ENCODE measurements at regions not wholly inside any gene's neighbourhood (a gene's known extent, or its start where the extent isn't known, plus 50 kb on each side); places are given as distances from the start of the nearest gene placed in this dataset.

GRCh38 chr3:127041933-127042332, 59.0 kb downstream of the PLXNA1 start:
- no peak for TF ChIP-seq GATA3 (IDR thresholded peaks at IDR 0.05; ENCODE audit: low read depth, low read length)
- no peak for TF ChIP-seq GATA2 (IDR thresholded peaks at IDR 0.05; ENCODE audit: low read depth, low read length)

GRCh38 chr3:127042634-127043033, 59.7 kb downstream of the PLXNA1 start:
- no peak for TF ChIP-seq GATA3 (IDR thresholded peaks at IDR 0.05; ENCODE audit: low read depth, low read length)
- no peak for TF ChIP-seq GATA2 (IDR thresholded peaks at IDR 0.05; ENCODE audit: low read depth, low read length)

GRCh38 chr3:127043041-127043641, 60.2 kb downstream of the PLXNA1 start:
- TF ChIP-seq GATA2 (IDR thresholded peaks at IDR 0.05; ENCODE audit: low read depth, low read length) (no peak), GATA3 (IDR thresholded peaks at IDR 0.05; ENCODE audit: low read depth, low read length) (no peak)

- TF ChIP-seq GATA2 (IDR thresholded peaks at IDR 0.05; ENCODE audit: low read depth, low read length) (no peak), GATA3 (IDR thresholded peaks at IDR 0.05; ENCODE audit: low read depth, low read length) (no peak)
These were observed 61.0 kb downstream of the PLXNA1 start for GRCh38 chr3:127043731-127044510.

GRCh38 chr3:127044996-127045395, 62.1 kb downstream of the PLXNA1 start:
- no peak for TF ChIP-seq GATA3 (IDR thresholded peaks at IDR 0.05; ENCODE audit: low read depth, low read length)
- no peak for TF ChIP-seq GATA2 (IDR thresholded peaks at IDR 0.05; ENCODE audit: low read depth, low read length)

- TF ChIP-seq GATA2 (IDR thresholded peaks at IDR 0.05; ENCODE audit: low read depth, low read length) (no peak), GATA3 (IDR thresholded peaks at IDR 0.05; ENCODE audit: low read depth, low read length) (no peak)
These were observed 62.6 kb downstream of the PLXNA1 start for GRCh38 chr3:127045435-127046045.

GRCh38 chr3:127049393-127049792, 66.5 kb downstream of the PLXNA1 start:
- no peak for TF ChIP-seq GATA2 (IDR thresholded peaks at IDR 0.05; ENCODE audit: low read depth, low read length)
- no peak for TF ChIP-seq GATA3 (IDR thresholded peaks at IDR 0.05; ENCODE audit: low read depth, low read length)

GRCh38 chr3:127050733-127051132, 67.8 kb downstream of the PLXNA1 start:
- TF ChIP-seq GATA3 (IDR thresholded peaks at IDR 0.05; ENCODE audit: low read depth, low read length): no peak
- no peak for TF ChIP-seq GATA2 (IDR thresholded peaks at IDR 0.05; ENCODE audit: low read depth, low read length)

GRCh38 chr3:127052121-127052561, 69.2 kb downstream of the PLXNA1 start:
- TF ChIP-seq GATA3 (IDR thresholded peaks at IDR 0.05; ENCODE audit: low read depth, low read length) (no peak), GATA2 (IDR thresholded peaks at IDR 0.05; ENCODE audit: low read depth, low read length) (no peak)

- TF ChIP-seq GATA2 (IDR thresholded peaks at IDR 0.05; ENCODE audit: low read depth, low read length): no peak
- no peak for TF ChIP-seq GATA3 (IDR thresholded peaks at IDR 0.05; ENCODE audit: low read depth, low read length)
These were observed 70.1 kb downstream of the PLXNA1 start for GRCh38 chr3:127053026-127053425.

- no peak for TF ChIP-seq GATA2 (IDR thresholded peaks at IDR 0.05; ENCODE audit: low read depth, low read length)
- no peak for TF ChIP-seq GATA3 (IDR thresholded peaks at IDR 0.05; ENCODE audit: low read depth, low read length)
These were observed 70.5 kb downstream of the PLXNA1 start for GRCh38 chr3:127053450-127053849.

GRCh38 chr3:127053979-127054378, 71.1 kb downstream of the PLXNA1 start:
- TF ChIP-seq GATA3 (IDR thresholded peaks at IDR 0.05; ENCODE audit: low read depth, low read length): no peak
- no peak for TF ChIP-seq GATA2 (IDR thresholded peaks at IDR 0.05; ENCODE audit: low read depth, low read length)

- TF ChIP-seq GATA2 (IDR thresholded peaks at IDR 0.05; ENCODE audit: low read depth, low read length) (no peak), GATA3 (IDR thresholded peaks at IDR 0.05; ENCODE audit: low read depth, low read length) (no peak)
These were observed 73.4 kb downstream of the PLXNA1 start for GRCh38 chr3:127056281-127056680.

- TF ChIP-seq GATA3 (IDR thresholded peaks at IDR 0.05; ENCODE audit: low read depth, low read length): no peak
- TF ChIP-seq GATA2 (IDR thresholded peaks at IDR 0.05; ENCODE audit: low read depth, low read length): no peak
These were observed 74.1 kb downstream of the PLXNA1 start for GRCh38 chr3:127056976-127057375.

GRCh38 chr3:127059072-127059471, 76.2 kb downstream of the PLXNA1 start:
- no peak for TF ChIP-seq GATA2 (IDR thresholded peaks at IDR 0.05; ENCODE audit: low read depth, low read length)
- TF ChIP-seq GATA3 (IDR thresholded peaks at IDR 0.05; ENCODE audit: low read depth, low read length): no peak
